OCI-LY3 (cell line): ENCODE measurements at regions not wholly inside any gene's neighbourhood (a gene's known extent, or its start where the extent isn't known, plus 50 kb on each side); places are given as distances from the start of the nearest gene placed in this dataset.

Experiments used
- H2AFZ ChIP-seq: fragments of 200-600, 300-600 bp; shearing (Covaris generic); 2 replicates; pipeline ENCODE4 v1.6.0; 2014; ENCODE audit warnings: antibody characterized with exemption, low read depth, low read length
- H3K27ac ChIP-seq: fragments of 200-600, 300-600 bp; sonication (generic); 2 replicates; pipeline ENCODE4 v1.5.1; 2014; ENCODE audit warnings: mild to moderate bottlenecking, low read length, moderate library complexity, mixed read lengths
- H3K27me3 ChIP-seq: fragments of 200-600, 300-600 bp; sonication (generic); 2 replicates; pipeline ENCODE4 v1.6.1; 2014; ENCODE audit warnings: low read depth, low read length, mixed read lengths
- H3K36me3 ChIP-seq: fragments of 200-600, 300-600 bp; sonication (generic); replicated peaks from 2 replicates; pipeline ENCODE3; 2014; ENCODE audit warnings: low read depth, low read length, mixed read lengths
- H3K4me1 ChIP-seq: fragments of 300-600, 200-600 bp; sonication (generic); 2 replicates; pipeline ENCODE4 v1.6.1; 2014; ENCODE audit warnings: low read length, mixed read lengths
- H3K4me2 ChIP-seq: fragments of 200-600, 300-600 bp; sonication (generic); 2 replicates; pipeline ENCODE4 v1.6.1; 2014; ENCODE audit warnings: low read length, mixed read lengths
- H3K4me3 ChIP-seq: fragments of 300-600, 200-600 bp; sonication (generic); 2 replicates; pipeline ENCODE4 v1.5.1; 2014; ENCODE audit warnings: antibody characterized with exemption, mild to moderate bottlenecking, low read length, moderate library complexity
- H3K79me2 ChIP-seq: fragments of 300-600, 200-600 bp; shearing (Covaris generic); 2 replicates; pipeline ENCODE4 v1.6.1; 2014; ENCODE audit warnings: mild to moderate bottlenecking, low read length, mixed read lengths
- H3K9ac ChIP-seq: fragments of 300-600, 200-600 bp; shearing (Covaris generic); 2 replicates; pipeline ENCODE4 v1.6.0; 2014; ENCODE audit warnings: mild to moderate bottlenecking, low read length, moderate library complexity
- H3K9me3 ChIP-seq: fragments of 200-600, 300-600 bp; shearing (Covaris generic); 2 replicates; pipeline ENCODE4 v1.6.1; 2014; ENCODE audit warnings: low read length, mixed read lengths; ENCODE audit not compliant: insufficient read depth
- H4K20me1 ChIP-seq: fragments of 200-600, 300-600 bp; sonication (generic); 2 replicates; pipeline ENCODE4 v1.6.1; 2016; ENCODE audit warnings: low read length, mixed read lengths; ENCODE audit not compliant: insufficient read depth
- EZH2phosphoT487 ChIP-seq: fragments of 200-600 bp; shearing (Covaris generic); IDR thresholded peaks from 2 replicates; pipeline ENCODE4 v1.6.1; 2018; ENCODE audit warnings: antibody characterized with exemption, mixed run types, low read depth
- TF ChIP-seq, protein P1 (sequence below): fragments of 200-600, 300-600 bp; sonication (generic); IDR thresholded peaks from 2 replicates; pipeline ENCODE4 v1.5.1; 2014; ENCODE audit warnings: antibody characterized with exemption, low read length, low read depth

DNA sequence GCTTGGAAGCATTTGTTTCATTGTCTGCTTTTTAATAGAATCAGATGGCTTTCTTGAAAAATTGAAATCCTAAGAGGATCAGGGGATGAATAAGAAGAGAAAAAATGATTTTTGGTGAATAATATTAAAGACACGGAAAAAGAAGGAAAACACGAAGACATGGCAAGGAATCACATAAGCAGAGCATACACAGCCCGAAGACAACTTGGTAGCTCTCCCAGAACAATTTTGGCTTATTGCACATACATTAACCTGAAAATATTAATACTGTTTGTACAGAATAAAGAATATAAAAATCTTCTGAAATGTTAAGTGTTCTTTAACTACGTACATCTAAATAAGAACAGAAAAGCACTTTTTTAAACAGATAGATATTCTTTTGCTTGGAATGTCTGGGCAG, 150.0 kb downstream of the SHOX2 start:
- no peak overlapping the region for H3K4me3 ChIP-seq
- no peaks in the 10 kb centered on the region for H3K79me2 ChIP-seq
- no peak overlapping the region for H3K4me2 ChIP-seq
- no peak overlapping the region for H2AFZ ChIP-seq
- no peak overlapping the region for H3K9ac ChIP-seq
- no peaks in the 10 kb centered on the region for H3K27me3 ChIP-seq
- no peaks in the 10 kb centered on the region for H4K20me1 ChIP-seq
- H3K9me3 ChIP-seq: no peaks in the 10 kb centered on the region
- H3K27ac ChIP-seq: no peak overlapping the region
- H3K36me3 ChIP-seq: no peaks in the 10 kb centered on the region
- no peaks in the 10 kb centered on the region for H3K4me1 ChIP-seq
- TF ChIP-seq EZH2phosphoT487: no peak
- TF ChIP-seq, protein P1, sequence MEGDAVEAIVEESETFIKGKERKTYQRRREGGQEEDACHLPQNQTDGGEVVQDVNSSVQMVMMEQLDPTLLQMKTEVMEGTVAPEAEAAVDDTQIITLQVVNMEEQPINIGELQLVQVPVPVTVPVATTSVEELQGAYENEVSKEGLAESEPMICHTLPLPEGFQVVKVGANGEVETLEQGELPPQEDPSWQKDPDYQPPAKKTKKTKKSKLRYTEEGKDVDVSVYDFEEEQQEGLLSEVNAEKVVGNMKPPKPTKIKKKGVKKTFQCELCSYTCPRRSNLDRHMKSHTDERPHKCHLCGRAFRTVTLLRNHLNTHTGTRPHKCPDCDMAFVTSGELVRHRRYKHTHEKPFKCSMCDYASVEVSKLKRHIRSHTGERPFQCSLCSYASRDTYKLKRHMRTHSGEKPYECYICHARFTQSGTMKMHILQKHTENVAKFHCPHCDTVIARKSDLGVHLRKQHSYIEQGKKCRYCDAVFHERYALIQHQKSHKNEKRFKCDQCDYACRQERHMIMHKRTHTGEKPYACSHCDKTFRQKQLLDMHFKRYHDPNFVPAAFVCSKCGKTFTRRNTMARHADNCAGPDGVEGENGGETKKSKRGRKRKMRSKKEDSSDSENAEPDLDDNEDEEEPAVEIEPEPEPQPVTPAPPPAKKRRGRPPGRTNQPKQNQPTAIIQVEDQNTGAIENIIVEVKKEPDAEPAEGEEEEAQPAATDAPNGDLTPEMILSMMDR: no peak

DNA sequence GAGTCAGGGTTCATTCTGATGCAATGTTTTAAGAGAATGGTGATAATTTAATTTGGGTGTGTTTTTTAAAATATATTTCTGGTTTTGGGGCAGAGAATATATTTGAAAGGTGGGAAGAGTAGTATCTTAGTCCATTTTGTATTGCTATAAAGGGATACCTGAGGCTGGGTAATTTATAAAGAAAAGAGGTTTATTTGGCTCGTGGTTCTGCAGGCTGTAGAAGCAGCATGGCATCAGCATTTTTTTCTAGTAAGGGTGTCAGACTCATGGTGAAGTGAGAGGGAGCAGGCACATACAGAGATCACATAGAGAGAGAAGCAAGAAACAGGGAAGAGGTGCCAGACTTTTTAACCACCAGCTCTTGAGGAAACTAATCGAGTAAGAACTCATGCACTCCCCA, 152.7 kb downstream of the SHOX2 start:
- H3K4me1 ChIP-seq: no peaks in the 10 kb centered on the region
- no peaks in the 10 kb centered on the region for H4K20me1 ChIP-seq
- no peaks in the 10 kb centered on the region for H3K36me3 ChIP-seq
- H3K27me3 ChIP-seq: no peaks in the 10 kb centered on the region
- no peak overlapping the region for H3K4me3 ChIP-seq
- TF ChIP-seq EZH2phosphoT487: no peak
- TF ChIP-seq, protein P1: no peak
- H3K9ac ChIP-seq: no peak overlapping the region
- H3K79me2 ChIP-seq: no peaks in the 10 kb centered on the region
- H3K4me2 ChIP-seq: no peak overlapping the region
- H2AFZ ChIP-seq: no peak overlapping the region
- no peak overlapping the region for H3K27ac ChIP-seq
- H3K9me3 ChIP-seq: no peaks in the 10 kb centered on the region

DNA sequence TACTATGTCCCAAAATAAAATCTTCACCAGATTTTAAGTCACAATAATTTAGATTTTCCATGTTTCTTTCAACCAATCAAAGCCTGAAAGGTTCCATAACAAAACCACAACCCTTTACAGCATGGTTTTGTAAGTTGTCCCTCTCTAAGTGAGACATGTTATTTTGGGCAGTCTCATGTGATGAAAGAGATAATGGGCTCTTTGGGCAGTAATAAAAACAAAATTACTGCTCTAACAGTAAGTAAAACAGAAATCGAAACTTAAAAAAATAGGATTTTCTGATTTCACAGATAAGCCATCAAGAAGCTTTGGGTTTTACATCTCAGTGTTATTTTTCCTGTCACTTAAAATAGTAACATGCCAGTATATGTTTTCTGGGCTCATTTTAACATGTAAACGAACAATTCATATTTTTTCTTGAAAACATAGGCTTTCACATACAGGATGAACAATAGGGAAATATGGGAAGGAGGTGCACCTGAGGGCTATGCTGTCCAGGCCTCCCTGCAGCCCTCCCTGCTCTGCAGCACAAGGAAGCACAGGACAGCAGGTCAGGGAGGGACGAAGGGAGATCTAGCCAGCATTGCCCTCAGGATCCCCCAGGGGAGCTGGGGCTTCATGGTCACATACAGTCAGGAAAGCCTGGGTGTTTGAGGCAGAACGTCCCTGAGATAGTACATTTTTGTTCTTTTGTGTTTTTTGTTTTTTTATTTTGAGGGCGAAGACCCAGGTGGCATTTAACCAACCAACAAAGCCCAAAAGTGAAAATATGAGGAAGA, 157.4 kb downstream of the SHOX2 start:
- Histone ChIP-seq H3K9ac (no peak overlapping the region), H4K20me1 (no peaks in the 10 kb centered on the region), H3K4me3 (no peak overlapping the region), H3K27me3 (no peaks in the 10 kb centered on the region), H3K27ac (no peak overlapping the region), H3K4me1 (no peaks in the 10 kb centered on the region), H3K36me3 (no peaks in the 10 kb centered on the region), H2AFZ (no peak overlapping the region), H3K79me2 (no peaks in the 10 kb centered on the region), H3K4me2 (peak overlapping the region; percentile 4; the same call in 1 of the 2 replicates), H3K9me3 (no peaks in the 10 kb centered on the region)
- TF ChIP-seq, protein P1: no peak
- no peak for TF ChIP-seq EZH2phosphoT487

DNA sequence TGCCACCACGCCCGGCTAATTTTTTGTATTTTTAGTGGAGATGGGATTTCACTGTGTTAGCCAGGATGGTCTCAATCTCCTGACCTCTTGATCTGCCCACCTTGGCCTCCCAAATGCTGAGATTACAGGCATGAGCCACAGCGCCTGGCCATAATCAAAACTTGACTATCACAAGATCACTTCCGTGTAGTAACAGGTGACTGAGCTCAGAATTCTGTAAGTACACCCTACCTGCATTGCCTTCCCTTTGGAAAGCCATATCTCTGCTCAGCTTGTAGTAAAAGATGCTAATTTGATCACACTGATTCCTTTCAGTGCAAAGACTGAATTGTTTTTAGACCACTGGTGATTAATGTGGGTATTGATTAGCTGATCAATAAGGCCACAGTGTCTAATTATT, 167.1 kb downstream of the SHOX2 start:
- no peaks in the 10 kb centered on the region for H3K79me2 ChIP-seq
- no peak overlapping the region for H3K27ac ChIP-seq
- no peak overlapping the region for H3K4me2 ChIP-seq
- no peaks in the 10 kb centered on the region for H3K9me3 ChIP-seq
- H3K27me3 ChIP-seq: 0 out of 2 replicates have a peak, but pooled peaks cover 2% of the 10 kb centered on the region
- no peak overlapping the region for H2AFZ ChIP-seq
- H3K9ac ChIP-seq: no peak overlapping the region
- TF ChIP-seq, protein P1: no peak
- TF ChIP-seq EZH2phosphoT487: no peak
- H3K4me1 ChIP-seq: no peaks in the 10 kb centered on the region
- no peaks in the 10 kb centered on the region for H3K36me3 ChIP-seq
- no peak overlapping the region for H3K4me3 ChIP-seq
- H4K20me1 ChIP-seq: no peaks in the 10 kb centered on the region
